ENCODE measurements at regions not wholly inside any gene's neighbourhood (a gene's known extent, or its start where the extent isn't known, plus 50 kb on each side); places are given as distances from the start of the nearest gene placed in this dataset.

DNA sequence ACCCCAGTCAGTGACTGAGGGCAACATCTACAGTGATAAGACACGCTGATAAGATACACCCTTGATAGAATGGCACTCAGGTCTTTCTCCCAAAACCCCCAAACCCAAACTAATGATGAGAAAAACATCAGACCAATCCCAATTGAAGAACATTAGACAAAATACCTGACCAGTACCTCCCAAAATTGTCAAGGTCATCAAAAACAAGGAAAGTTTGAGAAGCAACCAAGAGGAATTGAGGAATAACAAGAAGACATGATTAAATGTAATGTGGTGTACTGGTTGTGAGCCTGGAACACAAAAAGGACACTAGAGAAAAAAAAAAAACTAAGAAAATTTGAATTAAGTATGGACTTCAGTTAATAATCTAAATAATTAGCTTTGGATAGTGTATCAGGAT lies 222.8 kb downstream of the GAS1 start:
- peaks cover 14% of the 10 kb centered on the region for H3K9me1 ChIP-seq (ENCODE audit: insufficient read depth, low read length)
- peaks cover 20% of the 10 kb centered on the region for H3K4me1 ChIP-seq (ENCODE audit: control insufficient read depth, insufficient read depth, low read length)
- POLR2A ChIA-PET (ENCODE audit: unreplicated experiment) = no interaction called here
- no peak overlapping the region for H4K91ac ChIP-seq (ENCODE audit: insufficient read depth, low read depth, low read length)
- no peak overlapping the region for H3K14ac ChIP-seq (replicated peaks; ENCODE audit: low read depth, low read length)
- CTCF ChIA-PET = interaction anchor here (0.6 kb wide), 1 partner anchor 235 kb away, joined by 5 read pairs; no protein-coding TSS in a partner anchor
- no peak overlapping the region for H2AK9ac ChIP-seq (replicated peaks; ENCODE audit: low read depth, low read length, poor library complexity)
- no peak overlapping the region for H3K23ac ChIP-seq (ENCODE audit: low read depth, low read length)
- H4K5ac ChIP-seq (ENCODE audit: low read depth, low read length) = no peak overlapping the region
- H3K27me3 ChIP-seq (ENCODE audit: control insufficient read depth, insufficient read depth, low read length) = no peaks in the 10 kb centered on the region
- H2AK5ac ChIP-seq (ENCODE audit: low read depth, low read length) = no peak overlapping the region
- WGBS, 2 experiments (ENCODE audit: extremely low coverage in 2 of 2, insufficient read length in 1 of 2) = no CpG with 5 or more reads among the region's 1 CpG
- H3K9me3 ChIP-seq (ENCODE audit: control insufficient read depth, insufficient read depth, low read length) = no peaks in the 10 kb centered on the region
- intact Hi-C loops (cut with micrococcal nuclease) (loop anchor here (5.0 kb wide), 2 partner anchors 73 to 598 kb away; no protein-coding TSS in a partner anchor), in situ Hi-C loops (cut with MboI; ENCODE audit: low sequenced_read_pairs) (no loop called here), dilution Hi-C loops (cut with HindIII; ENCODE audit: low sequenced_read_pairs, unreplicated experiment) (no loop called here)
- ATAC-seq (ENCODE audit: low read depth) (no peak), DNase-seq (no peak)
- H3K27ac ChIP-seq (ENCODE audit: insufficient read depth, low read length) = no peak overlapping the region
- no peak overlapping the region; the same call in 1 of the 2 replicates for H3K18ac ChIP-seq (ENCODE audit: low read depth, low read length)
- no peak overlapping the region for H2BK15ac ChIP-seq (ENCODE audit: low read depth, low read length)
- no TSS peak for BruUV-seq (replicated peaks)
- H2BK5ac ChIP-seq (ENCODE audit: low read depth, low read length, poor library complexity, severe bottlenecking) = no peak overlapping the region
- H3K79me1 ChIP-seq (ENCODE audit: low read depth in 1 of 2, low read length in 2 of 2) = no peaks in the 10 kb centered on the region
- H2BK120ac ChIP-seq (ENCODE audit: low read depth, low read length) = no peak overlapping the region
- no peaks in the 10 kb centered on the region for H4K20me1 ChIP-seq (ENCODE audit: insufficient read depth, low read length)
- no peak overlapping the region for H4K8ac ChIP-seq (ENCODE audit: low read depth in 2 of 2, low read length in 2 of 2)
- H3K56ac ChIP-seq (ENCODE audit: extremely low read depth, insufficient read depth, low read length) = no peak overlapping the region
- no peaks in the 10 kb centered on the region for H3K36me3 ChIP-seq (ENCODE audit: control insufficient read depth, insufficient read depth, low read length)
- TF ChIP-seq MAFK (IDR thresholded peaks at IDR 0.05; ENCODE audit: low read depth, low read length) (peak; percentile 75), FOS (IDR thresholded peaks at IDR 0.05; ENCODE audit: low read depth, low read length) (no peak)
- H3K9ac ChIP-seq (ENCODE audit: low read depth, low read length) = no peak overlapping the region
- no peak overlapping the region for H2AFZ ChIP-seq (replicated peaks; ENCODE audit: low read length, poor library complexity)
- no peak overlapping the region for H3K4me2 ChIP-seq (ENCODE audit: low read depth, low read length)
- H3K4ac ChIP-seq (ENCODE audit: low read depth, low read length) = no peak overlapping the region
- H2BK20ac ChIP-seq (ENCODE audit: low read depth, low read length) = no peak overlapping the region
- H3K4me3 ChIP-seq (ENCODE audit: insufficient read depth, low read depth, low read length) = no peak overlapping the region
